Muscle of leg (tissue), 3 donors: ENCODE measurements at regions not wholly inside any gene's neighbourhood (a gene's known extent, or its start where the extent isn't known, plus 50 kb on each side); places are given as distances from the start of the nearest gene placed in this dataset.

ENCODE experiments used
- DNase-seq: peaks from one replicate; pipeline ENCODE4 v3.0.0; 2013
- H3K27ac ChIP-seq: one replicate; pipeline ENCODE4 v1.5.1; 2013; ENCODE audit warnings: mild to moderate bottlenecking, low read length, control low read depth
- H3K27me3 ChIP-seq: one replicate; pipeline ENCODE4 v1.6.1; 2013; ENCODE audit warnings: low read length; ENCODE audit not compliant: control insufficient read depth, insufficient read depth
- H3K36me3 ChIP-seq: one replicate; pipeline ENCODE4 v1.6.1; 2013; ENCODE audit warnings: low read length; ENCODE audit not compliant: control insufficient read depth, insufficient read depth
- H3K4me1 ChIP-seq: one replicate; pipeline ENCODE4 v1.6.1; 2013; ENCODE audit warnings: low read length; ENCODE audit not compliant: control insufficient read depth, insufficient read depth
- H3K4me3 ChIP-seq: one replicate; pipeline ENCODE4 v1.5.1; 2013; ENCODE audit warnings: low read length, control low read depth
- H3K9me3 ChIP-seq: replicated peaks from 2 replicates; pipeline ENCODE4 v1.6.1; 2013; ENCODE audit warnings: low read depth, low read length; ENCODE audit not compliant: control insufficient read depth
- WGBS: methylation state at CpG from one replicate; pipeline ENCODE4 v1.1.5; 2013; ENCODE audit warnings: missing lambda C conversion rate; ENCODE audit not compliant: insufficient coverage; 5-methylcytosine and 5-hydroxymethylcytosine counted together

GRCh38 chr14:34334329-34334728, 127.7 kb downstream of the SPTSSA start:
- Histone ChIP-seq H3K27me3 (no peaks in the 10 kb centered on the region), H3K4me1 (peaks cover 3% of the 10 kb centered on the region), H3K4me3 (no peak overlapping the region), H3K27ac (no peak overlapping the region), H3K36me3 (no peaks in the 10 kb centered on the region), H3K9me3 (no peaks in the 10 kb centered on the region)
- peak; percentile 35 for DNase-seq

- H3K27me3 ChIP-seq, result no peaks in the 10 kb centered on the region
- peaks cover 3% of the 10 kb centered on the region for H3K4me1 ChIP-seq
- no peaks in the 10 kb centered on the region for H3K9me3 ChIP-seq
- H3K4me3 ChIP-seq, result no peak overlapping the region
- peak; percentile 43 for DNase-seq
- 42% methylated on average over 4 of the region's 9 CpGs for WGBS
- H3K36me3 ChIP-seq, result no peaks in the 10 kb centered on the region
- H3K27ac ChIP-seq, result no peak overlapping the region
Measured at GRCh38 chr14:34331728-34332623, 130.1 kb downstream of the SPTSSA start.

GRCh38 chr14:34330846-34331245, 131.2 kb downstream of the SPTSSA start:
- WGBS, result no CpG with 5 or more reads among the region's 1 CpG
- H3K36me3 ChIP-seq, result no peaks in the 10 kb centered on the region
- no peak for DNase-seq
- H3K27ac ChIP-seq, result no peak overlapping the region
- H3K4me3 ChIP-seq, result no peak overlapping the region
- no peaks in the 10 kb centered on the region for H3K27me3 ChIP-seq
- peaks cover 3% of the 10 kb centered on the region for H3K4me1 ChIP-seq
- no peaks in the 10 kb centered on the region for H3K9me3 ChIP-seq

GRCh38 chr14:34329301-34329700, 132.7 kb downstream of the SPTSSA start:
- H3K27me3 ChIP-seq, result no peaks in the 10 kb centered on the region
- no peak overlapping the region for H3K4me3 ChIP-seq
- H3K9me3 ChIP-seq, result no peaks in the 10 kb centered on the region
- no peaks in the 10 kb centered on the region for H3K36me3 ChIP-seq
- peaks cover 3% of the 10 kb centered on the region for H3K4me1 ChIP-seq
- no peak overlapping the region for H3K27ac ChIP-seq
- no peak for DNase-seq
- no CpG with 5 or more reads among the region's 1 CpG for WGBS

GRCh38 chr14:34328178-34328577, 133.9 kb downstream of the SPTSSA start:
- H3K36me3 ChIP-seq, result no peaks in the 10 kb centered on the region

GRCh38 chr14:34325493-34325892, 136.5 kb downstream of the SPTSSA start:
- Histone ChIP-seq H3K36me3 (no peaks in the 10 kb centered on the region), H3K27ac (no peak overlapping the region), H3K9me3 (no peaks in the 10 kb centered on the region)

More at GRCh38 chr14:34328178-34328577, 133.9 kb downstream of the SPTSSA start:
- Histone ChIP-seq H3K4me3 (no peak overlapping the region), H3K27me3 (no peaks in the 10 kb centered on the region), H3K9me3 (no peaks in the 10 kb centered on the region), H3K4me1 (peaks cover 3% of the 10 kb centered on the region), H3K27ac (no peak overlapping the region)
- WGBS, result no CpG with 5 or more reads among the region's 4 CpGs
- no peak for DNase-seq

GRCh38 chr14:34324363-34324795, 137.7 kb downstream of the SPTSSA start:
- 80% methylated on average over 1 of the region's 6 CpGs for WGBS
- Histone ChIP-seq H3K4me3 (no peak overlapping the region), H3K36me3 (no peaks in the 10 kb centered on the region), H3K9me3 (no peaks in the 10 kb centered on the region), H3K27me3 (no peaks in the 10 kb centered on the region), H3K27ac (no peak overlapping the region), H3K4me1 (no peaks in the 10 kb centered on the region)
- peak; percentile 75 for DNase-seq

More at GRCh38 chr14:34325493-34325892, 136.5 kb downstream of the SPTSSA start:
- H3K27me3 ChIP-seq, result no peaks in the 10 kb centered on the region
- no peaks in the 10 kb centered on the region for H3K4me1 ChIP-seq
- H3K4me3 ChIP-seq, result no peak overlapping the region
- no peak for DNase-seq

GRCh38 chr14:34322940-34323418, 139.1 kb downstream of the SPTSSA start:
- 83% methylated on average over 2 of the region's 8 CpGs for WGBS
- H3K4me3 ChIP-seq, result no peak overlapping the region
- no peaks in the 10 kb centered on the region for H3K4me1 ChIP-seq
- no peaks in the 10 kb centered on the region for H3K36me3 ChIP-seq
- no peaks in the 10 kb centered on the region for H3K27me3 ChIP-seq
- DNase-seq, result peak; percentile 48
- no peaks in the 10 kb centered on the region for H3K9me3 ChIP-seq
- H3K27ac ChIP-seq, result no peak overlapping the region

GRCh38 chr14:34319140-34319539, 142.9 kb downstream of the SPTSSA start:
- DNase-seq, result no peak
- 87% methylated on average over 3 of the region's 4 CpGs for WGBS
- H3K4me1 ChIP-seq, result no peaks in the 10 kb centered on the region
- H3K27me3 ChIP-seq, result no peaks in the 10 kb centered on the region
- no peak overlapping the region for H3K27ac ChIP-seq
- H3K9me3 ChIP-seq, result no peaks in the 10 kb centered on the region
- H3K36me3 ChIP-seq, result no peaks in the 10 kb centered on the region
- no peak overlapping the region for H3K4me3 ChIP-seq

GRCh38 chr14:34318014-34318413, 144.0 kb downstream of the SPTSSA start:
- no peaks in the 10 kb centered on the region for H3K4me1 ChIP-seq
- WGBS, result no CpG with 5 or more reads among the region's 2 CpGs
- no peaks in the 10 kb centered on the region for H3K27me3 ChIP-seq
- H3K9me3 ChIP-seq, result no peaks in the 10 kb centered on the region
- no peak for DNase-seq
- no peaks in the 10 kb centered on the region for H3K36me3 ChIP-seq
- no peak overlapping the region for H3K27ac ChIP-seq
- no peak overlapping the region for H3K4me3 ChIP-seq
